ENCODE measurements at regions not wholly inside any gene's neighbourhood (a gene's known extent, or its start where the extent isn't known, plus 50 kb on each side); places are given as distances from the start of the nearest gene placed in this dataset.

- DNase-seq = no peak
Observed at GRCh38 chr4:128524311-128524710, 236.7 kb upstream of the PGRMC2 start.

DNA sequence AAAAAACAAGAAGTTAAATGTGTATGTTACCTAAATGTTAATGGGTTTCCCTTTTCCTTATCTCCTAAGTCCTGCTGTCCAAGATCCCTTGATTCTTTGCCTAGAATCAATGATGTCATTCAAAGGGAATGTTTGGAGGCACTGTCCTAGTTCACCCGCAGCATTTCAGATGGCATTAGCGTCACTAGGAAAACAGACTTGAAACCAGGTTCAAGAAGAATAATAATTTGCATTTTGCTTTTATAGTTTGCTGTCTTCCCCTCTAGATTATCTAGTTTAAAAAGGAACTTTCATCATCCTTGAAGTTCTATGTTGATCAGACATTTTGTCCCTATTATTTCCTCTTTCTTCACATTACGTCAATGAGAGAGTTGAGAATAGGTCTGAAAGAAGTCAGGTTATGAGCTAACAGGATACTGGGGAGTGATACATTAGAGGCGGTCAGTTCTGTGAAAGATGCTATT lies 234.1 kb upstream of the PGRMC2 start:
- no peak for DNase-seq

- no peak for DNase-seq
Observed at GRCh38 chr4:128521156-128521555, 233.5 kb upstream of the PGRMC2 start.

- peak in 1 of 2 donors; percentile 2 for DNase-seq
Observed at GRCh38 chr4:128519163-128519830, 231.7 kb upstream of the PGRMC2 start.

- no peak for DNase-seq
Observed at GRCh38 chr4:128517739-128518510, 230.3 kb upstream of the PGRMC2 start.

DNA sequence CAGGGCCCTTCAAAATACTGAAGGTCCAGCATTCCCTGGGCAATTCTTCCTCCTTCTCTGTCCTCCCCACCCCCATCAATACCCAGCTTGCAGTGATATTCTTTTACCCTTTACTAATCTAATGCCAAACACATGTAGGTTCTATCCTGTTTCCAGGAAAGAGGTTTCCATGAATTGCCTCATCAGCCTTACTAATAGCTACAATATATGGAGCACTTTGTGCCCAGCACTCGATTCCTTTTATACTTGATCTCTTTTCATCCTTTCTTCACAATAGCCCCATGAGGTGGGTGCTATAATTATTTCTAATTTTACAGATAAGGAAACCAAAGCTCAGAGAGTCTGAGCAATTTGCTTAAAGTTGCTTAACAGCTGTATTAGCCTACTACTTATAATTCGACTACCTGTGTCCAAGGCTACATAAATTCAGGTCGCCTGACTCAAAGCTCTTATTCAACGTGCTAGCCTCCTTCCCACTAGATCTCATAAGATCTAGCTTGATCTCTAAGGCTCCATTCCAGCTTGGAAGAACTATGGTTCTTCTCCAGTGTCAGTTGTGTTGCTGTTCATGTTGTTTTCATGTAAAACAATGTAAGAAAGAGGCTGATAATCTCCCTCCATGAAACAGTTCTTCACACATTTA lies 229.6 kb upstream of the PGRMC2 start:
- no peak for DNase-seq

- DNase-seq = no peak
Observed at GRCh38 chr4:128516301-128516969, 228.8 kb upstream of the PGRMC2 start.

GRCh38 chr4:128513664-128514484 lies 226.3 kb upstream of the PGRMC2 start:
- no peak for DNase-seq

- DNase-seq = no peak
Observed at GRCh38 chr4:128512767-128513322, 225.2 kb upstream of the PGRMC2 start.

GRCh38 chr4:128512161-128512560 lies 224.5 kb upstream of the PGRMC2 start:
- no peak for DNase-seq

DNA sequence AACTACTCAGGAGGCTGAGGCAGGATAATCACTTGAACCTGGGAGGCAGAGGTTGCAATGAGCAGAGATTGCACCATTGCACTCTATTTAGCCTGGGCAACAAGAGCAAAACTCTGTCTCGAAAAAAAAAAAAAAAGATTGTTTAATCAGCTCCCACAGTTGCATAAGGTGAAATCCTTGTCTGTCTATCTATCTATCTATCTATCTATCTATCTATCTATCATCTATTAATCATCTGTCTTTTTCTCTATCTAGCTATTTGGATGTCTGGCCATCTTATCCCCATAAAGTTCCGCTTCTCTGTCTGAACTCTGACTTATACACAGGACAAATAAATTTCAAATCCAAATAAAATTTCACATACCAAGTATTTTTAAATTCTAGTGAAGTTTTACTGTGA lies 223.2 kb upstream of the PGRMC2 start:
- DNase-seq = no peak

GRCh38 chr4:128502818-128503527 lies 215.4 kb upstream of the PGRMC2 start:
- DNase-seq = no peak

DNA sequence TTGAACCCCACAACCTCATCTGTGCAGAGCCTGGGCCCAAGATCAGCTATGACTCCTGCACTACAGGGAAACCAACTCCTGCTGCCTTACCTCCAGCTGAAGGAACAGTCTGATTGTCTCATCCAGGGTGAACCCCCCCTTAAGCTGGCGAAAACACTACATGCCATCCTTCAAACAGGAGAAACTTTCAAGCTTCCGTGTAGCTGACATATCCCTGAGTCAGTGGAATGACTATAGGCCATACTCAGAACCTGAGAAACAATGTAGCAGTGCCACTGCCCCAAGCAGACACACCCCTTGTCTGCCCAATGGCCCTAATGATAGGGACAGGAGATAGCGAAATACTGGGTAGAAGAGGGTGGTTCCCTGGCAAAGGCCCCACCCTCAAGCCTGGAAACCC lies 213.6 kb upstream of the PGRMC2 start:
- no peak for DNase-seq

GRCh38 chr4:128488055-128488705 lies 200.6 kb upstream of the PGRMC2 start:
- DNase-seq = no peak

GRCh38 chr4:128484896-128485295 lies 197.3 kb upstream of the PGRMC2 start:
- no peak for DNase-seq

DNA sequence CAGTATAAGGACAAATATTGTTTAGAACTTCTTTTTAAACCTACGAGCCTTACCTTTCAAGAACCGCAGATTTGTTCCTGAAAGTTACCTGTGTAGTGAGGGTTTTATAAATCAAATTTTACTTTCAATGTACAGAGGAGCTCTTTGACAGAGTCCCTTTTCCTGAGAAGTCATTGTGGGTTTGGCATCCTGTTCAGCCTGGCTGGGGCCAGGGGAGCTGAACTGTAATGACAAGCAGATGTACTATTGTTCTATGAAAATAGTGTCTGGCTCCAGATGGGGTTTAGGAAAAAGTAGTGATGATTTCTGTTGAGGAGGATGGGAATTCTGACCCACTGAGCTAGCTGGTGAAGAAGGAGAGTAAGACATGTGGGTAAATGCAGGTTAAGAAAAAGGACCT lies 196.2 kb upstream of the PGRMC2 start:
- DNase-seq = no peak

DNA sequence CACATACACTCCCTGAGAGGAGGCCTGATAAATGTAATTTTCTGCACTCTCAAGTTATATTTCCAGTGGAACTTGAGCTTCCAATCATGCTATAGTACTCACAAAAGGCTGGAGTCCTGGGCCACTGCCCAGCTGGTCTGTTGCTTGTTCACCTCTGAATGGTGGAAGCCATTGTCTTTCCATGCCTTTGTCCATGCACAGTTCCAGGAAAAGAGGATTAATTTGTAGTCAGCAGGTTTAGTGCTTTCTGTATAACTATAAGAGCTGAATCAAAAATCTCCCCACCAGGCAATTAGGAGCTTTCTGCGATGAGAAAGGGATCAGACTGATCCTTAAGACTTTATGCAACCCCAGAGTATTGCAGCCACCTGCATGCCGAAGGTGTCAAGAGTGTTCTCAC lies 195.4 kb upstream of the PGRMC2 start:
- DNase-seq = no peak

GRCh38 chr4:128481752-128482480 lies 194.3 kb upstream of the PGRMC2 start:
- no peak for DNase-seq

- DNase-seq = no peak
Observed at GRCh38 chr4:128480945-128481344, 193.3 kb upstream of the PGRMC2 start.

DNA sequence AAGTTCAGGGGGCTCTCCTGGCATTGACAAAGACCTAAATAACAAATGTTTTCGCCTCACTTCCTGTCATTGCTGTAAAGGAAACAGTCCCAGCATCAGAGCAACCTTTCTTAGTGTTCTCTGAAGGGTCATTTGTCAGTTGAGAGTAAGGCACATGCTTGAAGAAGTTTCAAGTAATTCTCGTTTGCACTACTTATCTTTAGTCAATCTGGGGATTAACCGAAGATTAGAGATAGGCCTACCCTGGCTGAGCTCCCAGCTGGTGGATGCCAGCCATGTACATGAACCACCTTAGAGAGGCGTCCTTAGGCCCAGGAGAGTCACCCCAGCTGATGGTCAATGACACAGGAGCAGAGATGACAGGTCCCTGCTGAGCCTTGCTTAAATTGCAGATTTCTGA lies 189.9 kb upstream of the PGRMC2 start:
- no peak for DNase-seq
